ENCODE measurements at regions not wholly inside any gene's neighbourhood (a gene's known extent, or its start where the extent isn't known, plus 50 kb on each side); places are given as distances from the start of the nearest gene placed in this dataset.

DNA sequence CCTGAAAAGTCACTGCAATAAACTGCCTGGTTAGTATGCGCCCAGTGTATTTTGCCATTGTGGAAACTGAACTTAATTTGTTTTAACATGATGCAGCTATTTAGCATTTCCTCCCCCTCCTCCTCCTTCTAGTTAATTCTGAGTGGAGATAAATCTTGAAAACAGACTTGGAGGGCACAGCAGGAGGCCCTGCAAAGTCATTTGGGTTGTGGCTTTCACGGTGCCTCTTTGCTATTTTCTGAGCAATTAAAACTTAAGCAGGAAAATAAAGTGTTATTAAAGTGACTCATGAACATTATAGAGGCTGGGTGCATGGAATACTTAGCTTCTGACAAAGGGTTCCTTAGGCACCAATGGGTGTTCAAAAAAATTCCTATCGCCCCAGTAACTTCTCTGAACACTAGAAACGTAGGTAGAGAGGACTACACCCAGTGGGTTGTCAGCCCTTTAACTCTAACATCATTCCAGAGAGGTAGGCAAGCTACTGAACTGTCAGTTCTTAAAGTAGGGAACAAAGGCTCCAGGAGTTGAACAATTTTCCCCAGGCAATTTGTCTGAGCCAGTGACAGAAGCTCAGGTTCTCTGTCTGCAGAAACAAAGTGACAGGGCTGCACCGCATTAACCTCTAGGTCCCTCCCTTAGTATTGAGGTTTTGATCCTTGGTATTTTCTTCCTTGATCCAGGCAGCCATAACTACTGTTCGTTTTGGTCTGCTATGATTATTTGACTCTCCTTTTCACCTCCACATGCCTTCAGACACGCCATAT lies 158.3 kb upstream of the KIT start:
- Mint-ChIP-seq H3K36me3 (ENCODE audit: low read depth) (no peaks in the 10 kb centered on the region), H3K9me3 (peaks cover 2% of the 10 kb centered on the region), H3K4me1 (peaks cover 13% of the 10 kb centered on the region), H3K27ac (ENCODE audit: unreplicated experiment) (no peak overlapping the region), H3K27me3 (ENCODE audit: low read depth) (peaks cover 3% of the 10 kb centered on the region), H3K4me3 (no peak overlapping the region)
- no peak for DNase-seq (ENCODE audit: low read depth, low spot score)
- TF ChIP-seq, protein P1, sequence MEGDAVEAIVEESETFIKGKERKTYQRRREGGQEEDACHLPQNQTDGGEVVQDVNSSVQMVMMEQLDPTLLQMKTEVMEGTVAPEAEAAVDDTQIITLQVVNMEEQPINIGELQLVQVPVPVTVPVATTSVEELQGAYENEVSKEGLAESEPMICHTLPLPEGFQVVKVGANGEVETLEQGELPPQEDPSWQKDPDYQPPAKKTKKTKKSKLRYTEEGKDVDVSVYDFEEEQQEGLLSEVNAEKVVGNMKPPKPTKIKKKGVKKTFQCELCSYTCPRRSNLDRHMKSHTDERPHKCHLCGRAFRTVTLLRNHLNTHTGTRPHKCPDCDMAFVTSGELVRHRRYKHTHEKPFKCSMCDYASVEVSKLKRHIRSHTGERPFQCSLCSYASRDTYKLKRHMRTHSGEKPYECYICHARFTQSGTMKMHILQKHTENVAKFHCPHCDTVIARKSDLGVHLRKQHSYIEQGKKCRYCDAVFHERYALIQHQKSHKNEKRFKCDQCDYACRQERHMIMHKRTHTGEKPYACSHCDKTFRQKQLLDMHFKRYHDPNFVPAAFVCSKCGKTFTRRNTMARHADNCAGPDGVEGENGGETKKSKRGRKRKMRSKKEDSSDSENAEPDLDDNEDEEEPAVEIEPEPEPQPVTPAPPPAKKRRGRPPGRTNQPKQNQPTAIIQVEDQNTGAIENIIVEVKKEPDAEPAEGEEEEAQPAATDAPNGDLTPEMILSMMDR (conservative IDR thresholded peaks at IDR 0.05), result no peak

DNA sequence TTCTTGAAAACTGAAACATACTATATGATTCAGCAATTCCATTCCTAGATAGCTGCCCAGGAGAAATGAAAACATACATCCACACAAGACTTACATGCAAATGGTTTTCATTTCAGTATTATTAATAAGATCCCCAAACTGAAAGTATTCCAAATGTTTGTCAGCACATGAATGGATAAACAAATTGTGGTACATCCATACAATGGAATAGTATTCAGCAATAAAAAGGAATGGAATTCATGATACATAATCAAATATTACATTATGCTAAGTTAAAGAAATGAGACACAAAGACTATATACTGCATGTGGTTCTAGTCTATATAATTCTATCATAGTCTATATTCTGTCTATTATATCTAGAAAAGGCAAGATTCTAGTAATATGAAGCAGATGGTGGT lies 152.4 kb upstream of the KIT start:
- no peaks in the 10 kb centered on the region for H3K4me1 Mint-ChIP-seq
- H3K9me3 Mint-ChIP-seq, result peaks cover 3% of the 10 kb centered on the region
- no peak overlapping the region for H3K4me3 Mint-ChIP-seq
- no peak for DNase-seq (ENCODE audit: low read depth, low spot score)
- no peak overlapping the region for H3K27ac Mint-ChIP-seq (ENCODE audit: unreplicated experiment)
- no peaks in the 10 kb centered on the region for H3K36me3 Mint-ChIP-seq (ENCODE audit: low read depth)
- H3K27me3 Mint-ChIP-seq (ENCODE audit: low read depth), result peaks cover 3% of the 10 kb centered on the region
- TF ChIP-seq, protein P1 (conservative IDR thresholded peaks at IDR 0.05), result no peak

DNA sequence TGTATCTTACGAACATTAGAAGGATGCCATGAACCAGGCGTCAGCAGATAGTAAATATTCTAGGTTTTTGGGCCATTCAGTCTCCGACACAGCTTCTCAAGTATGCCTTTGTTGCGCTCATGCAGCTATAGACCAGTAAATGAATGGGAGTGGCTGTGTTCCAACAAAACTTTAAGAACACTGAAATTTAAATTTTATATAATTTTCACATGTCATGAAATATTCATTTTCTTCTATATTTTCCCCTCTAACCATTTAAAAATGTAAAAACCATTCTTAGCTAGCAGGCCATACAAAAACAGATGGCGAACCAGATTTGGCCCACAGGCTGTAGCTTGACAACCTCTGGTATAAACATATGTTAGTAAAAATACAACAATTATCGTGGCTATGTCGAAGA lies 151.8 kb upstream of the KIT start:
- peaks cover 3% of the 10 kb centered on the region for H3K27me3 Mint-ChIP-seq (ENCODE audit: low read depth)
- no peak for DNase-seq (ENCODE audit: low read depth, low spot score)
- H3K36me3 Mint-ChIP-seq (ENCODE audit: low read depth), result no peaks in the 10 kb centered on the region
- no peak overlapping the region for H3K4me3 Mint-ChIP-seq
- TF ChIP-seq, protein P1 (conservative IDR thresholded peaks at IDR 0.05), result no peak
- no peak overlapping the region for H3K27ac Mint-ChIP-seq (ENCODE audit: unreplicated experiment)
- H3K9me3 Mint-ChIP-seq, result peaks cover 3% of the 10 kb centered on the region
- no peaks in the 10 kb centered on the region for H3K4me1 Mint-ChIP-seq

DNA sequence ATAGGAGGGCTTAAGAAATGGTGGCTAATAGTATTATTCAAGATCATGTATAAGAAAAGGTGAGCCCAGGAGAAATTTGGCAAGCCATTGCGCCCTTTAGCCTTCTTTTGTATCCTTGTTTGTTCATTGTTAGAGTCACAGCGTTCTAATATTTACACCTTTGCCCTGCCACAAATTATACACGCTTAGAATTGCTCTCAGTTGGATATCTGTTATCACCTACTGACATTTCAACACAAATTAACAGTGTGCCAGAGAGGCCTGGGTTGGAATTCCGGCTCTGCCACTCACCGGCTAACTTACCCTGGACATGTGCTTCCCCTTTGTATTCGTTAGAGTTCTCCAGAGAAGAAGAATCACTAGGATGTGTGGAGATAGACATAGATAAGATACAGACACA lies 148.7 kb upstream of the KIT start:
- H3K27me3 Mint-ChIP-seq (ENCODE audit: low read depth), result no peaks in the 10 kb centered on the region
- no peak for DNase-seq (ENCODE audit: low read depth, low spot score)

DNA sequence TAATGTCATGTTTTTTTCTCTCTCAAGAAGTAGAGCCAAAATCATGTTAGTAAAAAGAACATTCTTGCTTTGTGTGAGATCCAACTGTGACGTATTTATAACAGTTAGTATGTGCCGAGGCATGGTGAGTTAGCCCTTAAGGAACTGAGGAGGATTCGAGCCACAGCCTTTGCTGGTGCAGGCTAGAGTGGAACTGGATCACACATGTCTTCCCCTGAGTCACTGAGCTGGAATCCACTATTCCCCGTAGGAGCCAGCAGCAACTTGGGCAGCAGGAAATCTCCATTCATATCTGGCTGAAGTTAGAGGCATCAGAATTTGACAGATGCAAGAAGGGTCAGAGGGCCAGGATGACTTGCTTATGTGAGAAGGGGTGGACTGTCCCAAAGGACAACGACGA lies 144.6 kb upstream of the KIT start:
- TF ChIP-seq, protein P1 (conservative IDR thresholded peaks at IDR 0.05), result no peak
- no peak for DNase-seq (ENCODE audit: low read depth, low spot score)
- Mint-ChIP-seq H3K27ac (ENCODE audit: unreplicated experiment) (no peak overlapping the region), H3K27me3 (ENCODE audit: low read depth) (no peaks in the 10 kb centered on the region), H3K4me3 (no peak overlapping the region), H3K36me3 (ENCODE audit: low read depth) (no peaks in the 10 kb centered on the region), H3K9me3 (peaks cover 4% of the 10 kb centered on the region), H3K4me1 (peaks cover 4% of the 10 kb centered on the region)

More for the DNA sequence above, 148.7 kb upstream of the KIT start:
- H3K4me3 Mint-ChIP-seq, result no peak overlapping the region
- H3K4me1 Mint-ChIP-seq, result peaks cover 4% of the 10 kb centered on the region
- TF ChIP-seq, protein P1 (conservative IDR thresholded peaks at IDR 0.05), result no peak
- no peaks in the 10 kb centered on the region for H3K36me3 Mint-ChIP-seq (ENCODE audit: low read depth)
- H3K9me3 Mint-ChIP-seq, result peaks cover 3% of the 10 kb centered on the region
- H3K27ac Mint-ChIP-seq (ENCODE audit: unreplicated experiment), result no peak overlapping the region
